Activated CD8-positive, alpha-beta T cell treated with anti-CD3 and anti-CD28 coated beads for 36 hours (primary cell): ENCODE measurements at regions not wholly inside any gene's neighbourhood (a gene's known extent, or its start where the extent isn't known, plus 50 kb on each side); places are given as distances from the start of the nearest gene placed in this dataset.

Source experiments
- ATAC-seq: fragments of 200-7000 bp; cut with Tn5 transposase; one replicate; pipeline ENCODE4 v1.10.0; 2021; ENCODE audit warnings: mild to moderate bottlenecking, moderate library complexity
- CTCF ChIA-PET: fragments of 350-600 bp; sonication (Branson Sonifier 250); formaldehyde crosslinking; loops from one replicate; lab custom pipeline; 2021; ENCODE audit warnings: antibody characterized with exemption; lab: Charles Lee
- POLR2A ChIA-PET: fragments of 350-600 bp; sonication (Branson Sonifier 250); formaldehyde crosslinking; loops from one replicate; lab custom pipeline; 2021; ENCODE audit warnings: antibody characterized with exemption; lab: Charles Lee
- DNase-seq: peaks from one replicate; pipeline ENCODE4 v3.0.0-alpha.2; 2020
- H3K27ac Mint-ChIP-seq: one replicate; pipeline ENCODE4 v1.8.0; 2021; ENCODE audit warnings: mild to moderate bottlenecking, mixed read lengths
- H3K27me3 Mint-ChIP-seq: one replicate; pipeline ENCODE4 v1.8.0; 2021; ENCODE audit warnings: mixed read lengths
- H3K36me3 Mint-ChIP-seq: one replicate; pipeline ENCODE4 v1.8.0; 2021; ENCODE audit warnings: low read depth, mixed read lengths
- H3K4me1 Mint-ChIP-seq: one replicate; pipeline ENCODE4 v1.8.0; 2021; ENCODE audit warnings: low read depth, mixed read lengths
- H3K4me3 Mint-ChIP-seq: one replicate; pipeline ENCODE4 v1.8.0; 2021; ENCODE audit warnings: mild to moderate bottlenecking, moderate library complexity, mixed read lengths
- H3K9me3 Mint-ChIP-seq: one replicate; pipeline ENCODE4 v1.8.0; 2021; ENCODE audit warnings: mixed read lengths
- intact Hi-C: fragments of 100-400 bp; cut with micrococcal nuclease; formaldehyde crosslinking; loops from one replicate; pipeline ENCODE4 v1.10.0; 2022
- TF ChIP-seq, protein P1 (sequence below): fragments of 200-600 bp; IDR thresholded peaks from one replicate; pipeline ENCODE4 v1.8.0; 2022; ENCODE audit warnings: antibody characterized with exemption, mild to moderate bottlenecking

GRCh38 chr2:64300066-64300465, 153.9 kb upstream of the LGALSL start:
- intact Hi-C loops = no loop called here
- peaks cover 19% of the 10 kb centered on the region for H3K4me1 Mint-ChIP-seq
- ChIA-PET CTCF (no interaction called here), POLR2A (interaction anchor here (1.3 kb wide), 1 partner anchor 28 kb away, joined by 3 read pairs; no protein-coding TSS in a partner anchor)
- no peak for DNase-seq
- no peak overlapping the region for H3K27ac Mint-ChIP-seq
- ATAC-seq = no peak
- peaks cover 1% of the 10 kb centered on the region for H3K27me3 Mint-ChIP-seq
- H3K4me3 Mint-ChIP-seq = no peak overlapping the region
- TF ChIP-seq, protein P1, sequence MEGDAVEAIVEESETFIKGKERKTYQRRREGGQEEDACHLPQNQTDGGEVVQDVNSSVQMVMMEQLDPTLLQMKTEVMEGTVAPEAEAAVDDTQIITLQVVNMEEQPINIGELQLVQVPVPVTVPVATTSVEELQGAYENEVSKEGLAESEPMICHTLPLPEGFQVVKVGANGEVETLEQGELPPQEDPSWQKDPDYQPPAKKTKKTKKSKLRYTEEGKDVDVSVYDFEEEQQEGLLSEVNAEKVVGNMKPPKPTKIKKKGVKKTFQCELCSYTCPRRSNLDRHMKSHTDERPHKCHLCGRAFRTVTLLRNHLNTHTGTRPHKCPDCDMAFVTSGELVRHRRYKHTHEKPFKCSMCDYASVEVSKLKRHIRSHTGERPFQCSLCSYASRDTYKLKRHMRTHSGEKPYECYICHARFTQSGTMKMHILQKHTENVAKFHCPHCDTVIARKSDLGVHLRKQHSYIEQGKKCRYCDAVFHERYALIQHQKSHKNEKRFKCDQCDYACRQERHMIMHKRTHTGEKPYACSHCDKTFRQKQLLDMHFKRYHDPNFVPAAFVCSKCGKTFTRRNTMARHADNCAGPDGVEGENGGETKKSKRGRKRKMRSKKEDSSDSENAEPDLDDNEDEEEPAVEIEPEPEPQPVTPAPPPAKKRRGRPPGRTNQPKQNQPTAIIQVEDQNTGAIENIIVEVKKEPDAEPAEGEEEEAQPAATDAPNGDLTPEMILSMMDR = no peak
- H3K36me3 Mint-ChIP-seq = no peaks in the 10 kb centered on the region
- H3K9me3 Mint-ChIP-seq = no peaks in the 10 kb centered on the region

GRCh38 chr2:64303250-64303649, 150.7 kb upstream of the LGALSL start:
- Mint-ChIP-seq H3K27me3 (no peaks in the 10 kb centered on the region), H3K4me3 (no peak overlapping the region), H3K4me1 (peaks cover 1% of the 10 kb centered on the region), H3K36me3 (no peaks in the 10 kb centered on the region), H3K9me3 (peaks cover 6% of the 10 kb centered on the region), H3K27ac (no peak overlapping the region)
- no peak for ATAC-seq
- no peak for DNase-seq
- intact Hi-C loops = no loop called here
- TF ChIP-seq, protein P1 = no peak
- CTCF ChIA-PET = no interaction called here
- POLR2A ChIA-PET = interaction anchor here (1.3 kb wide), 1 partner anchor 9 kb away, joined by 5 read pairs; no protein-coding TSS in a partner anchor

- TF ChIP-seq, protein P1 = no peak
- peaks cover 6% of the 10 kb centered on the region for H3K9me3 Mint-ChIP-seq
- ChIA-PET POLR2A (no interaction called here), CTCF (no interaction called here)
- no peaks in the 10 kb centered on the region for H3K4me1 Mint-ChIP-seq
- no peaks in the 10 kb centered on the region for H3K36me3 Mint-ChIP-seq
- no peak for DNase-seq
- ATAC-seq = no peak
- no peak overlapping the region for H3K4me3 Mint-ChIP-seq
- no peaks in the 10 kb centered on the region for H3K27me3 Mint-ChIP-seq
- no peak overlapping the region for H3K27ac Mint-ChIP-seq
- intact Hi-C loops = no loop called here
Measured at GRCh38 chr2:64307421-64307820, 146.5 kb upstream of the LGALSL start.

- TF ChIP-seq, protein P1 = no peak
- intact Hi-C loops = no loop called here
- no peaks in the 10 kb centered on the region for H3K36me3 Mint-ChIP-seq
- H3K4me3 Mint-ChIP-seq = no peak overlapping the region
- ATAC-seq (no peak), DNase-seq (no peak)
- ChIA-PET CTCF (interaction anchor here (1.2 to 4.1 kb wide), 3 partner anchors 17 to 97 kb away, joined by 3 to 40 read pairs (median 3); no protein-coding TSS in a partner anchor), POLR2A (interaction anchor here (0.6 kb wide), 1 partner anchor 18 kb away, joined by 4 read pairs; no protein-coding TSS in a partner anchor)
- H3K27ac Mint-ChIP-seq = no peak overlapping the region
- no peaks in the 10 kb centered on the region for H3K4me1 Mint-ChIP-seq
- H3K9me3 Mint-ChIP-seq = no peaks in the 10 kb centered on the region
- H3K27me3 Mint-ChIP-seq = no peaks in the 10 kb centered on the region
Measured at GRCh38 chr2:64311191-64311910, 142.6 kb upstream of the LGALSL start.

DNA sequence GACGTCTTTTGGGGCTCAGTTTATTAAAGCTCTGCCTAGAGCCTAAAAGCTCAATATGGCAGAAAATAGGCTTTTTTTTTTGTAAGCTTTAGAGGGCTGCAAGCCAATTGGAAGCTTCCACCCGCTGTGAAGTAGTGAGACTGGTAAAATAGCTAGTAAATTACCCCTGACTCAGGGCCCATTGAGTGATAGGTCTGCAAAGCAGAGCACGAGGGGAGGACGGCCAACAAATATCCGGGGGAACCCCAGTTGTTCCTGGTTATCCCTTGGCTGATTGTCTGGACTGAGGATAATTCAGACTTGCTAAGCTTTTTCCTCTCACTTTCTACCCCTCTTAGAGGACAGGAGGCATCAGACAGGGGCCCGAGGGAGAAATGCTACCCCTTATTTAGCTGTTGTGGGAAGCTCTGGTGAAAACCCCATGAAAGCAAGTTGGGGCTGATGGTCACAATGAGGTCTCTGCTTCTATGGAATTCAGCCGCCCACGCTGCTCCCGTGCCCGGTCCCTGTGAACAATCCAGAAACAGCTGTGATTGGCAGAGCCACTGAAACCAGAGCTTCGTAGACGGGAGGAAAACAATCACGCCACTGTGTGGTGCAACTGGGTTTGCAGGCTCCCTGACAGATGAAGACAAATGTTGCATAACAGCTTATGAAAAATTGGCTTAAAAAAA, 141.9 kb upstream of the LGALSL start:
- ATAC-seq (no peak), DNase-seq (no peak)
- CTCF ChIA-PET = interaction anchor here (0.7 to 4.1 kb wide), 6 partner anchors 16 to 262 kb away, joined by 3 to 40 read pairs (median 3); no protein-coding TSS in a partner anchor
- POLR2A ChIA-PET = interaction anchor here (0.6 to 1.0 kb wide), 3 partner anchors 8 to 18 kb away, joined by 3 to 5 read pairs (median 4); no protein-coding TSS in a partner anchor
- Mint-ChIP-seq H3K9me3 (no peaks in the 10 kb centered on the region), H3K4me3 (no peak overlapping the region), H3K27me3 (no peaks in the 10 kb centered on the region), H3K4me1 (no peaks in the 10 kb centered on the region), H3K36me3 (no peaks in the 10 kb centered on the region), H3K27ac (no peak overlapping the region)
- TF ChIP-seq, protein P1 = no peak
- intact Hi-C loops = no loop called here
